ENCODE measurements at regions not wholly inside any gene's neighbourhood (a gene's known extent, or its start where the extent isn't known, plus 50 kb on each side); places are given as distances from the start of the nearest gene placed in this dataset.
A peak's percentile ranks its signal among the peaks of the same experiment; 100 is the strongest.

DNA sequence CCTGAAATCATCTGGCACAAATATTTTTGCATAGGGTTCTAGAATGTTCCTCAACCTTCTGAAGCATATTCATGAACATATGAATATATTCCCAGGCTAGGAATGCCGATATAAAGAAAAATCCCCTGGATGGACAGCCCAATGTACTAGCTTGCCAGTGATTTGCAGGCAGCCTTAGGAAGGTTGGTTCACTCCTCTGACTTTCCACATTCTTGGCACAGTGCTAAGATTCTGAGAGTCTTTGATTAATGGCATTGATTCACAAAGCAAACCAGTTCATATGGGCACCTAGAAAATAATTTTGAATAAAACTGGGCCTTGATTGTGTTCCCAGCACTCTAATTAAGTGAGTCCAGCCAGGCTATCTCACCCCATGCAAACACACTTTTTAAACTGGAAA, 56.9 kb upstream of the ENPP4 start:
- no peak for DNase-seq

DNA sequence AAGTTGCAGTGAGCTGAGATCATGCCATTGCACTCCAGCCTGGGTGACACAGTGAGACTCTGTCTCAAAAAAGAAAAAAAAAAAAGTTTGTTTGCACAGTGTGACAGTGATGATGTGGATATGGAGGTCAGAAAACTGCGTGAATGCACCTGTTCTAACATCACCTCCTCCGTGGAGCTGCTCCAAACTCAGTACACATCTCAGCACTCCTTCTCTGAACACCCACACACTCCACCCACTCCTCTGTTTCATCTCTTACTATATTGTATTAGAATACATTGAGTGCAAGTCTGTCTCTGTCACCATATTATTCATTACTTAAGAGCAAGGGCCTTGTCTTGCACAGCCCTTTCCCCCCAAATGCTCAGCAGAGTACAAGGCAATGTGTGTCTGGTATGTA, 51.5 kb upstream of the ENPP4 start:
- peak; percentile 25 for DNase-seq

DNA sequence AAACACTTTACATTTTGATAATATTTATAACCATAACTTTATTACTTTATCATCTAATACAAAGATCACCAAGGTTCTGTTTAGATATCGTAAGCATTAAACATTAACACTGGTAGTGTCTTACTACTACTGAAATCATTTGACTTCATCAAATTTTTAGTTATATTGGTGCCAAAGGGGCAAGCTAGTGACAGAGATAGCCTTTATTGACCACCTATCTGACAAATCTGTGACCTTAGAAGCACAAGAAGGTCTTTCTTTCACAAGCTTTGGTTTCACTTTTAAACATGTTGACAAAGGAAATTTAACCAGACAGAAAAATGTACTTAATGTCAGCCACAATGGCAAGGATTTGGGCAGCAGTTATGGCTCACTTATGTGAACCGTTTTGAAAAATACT, 50.7 kb upstream of the ENPP4 start:
- no peak for DNase-seq

Data from stimulated activated CD4-positive, alpha-beta T cell treated with anti-CD3 and anti-CD28 coated beads, Interleukin-1b, Interleukin-23, amount 100 ng/mL, for 48 hours (primary cell).